ENCODE measurements at regions not wholly inside any gene's neighbourhood (a gene's known extent, or its start where the extent isn't known, plus 50 kb on each side); places are given as distances from the start of the nearest gene placed in this dataset.

DNA sequence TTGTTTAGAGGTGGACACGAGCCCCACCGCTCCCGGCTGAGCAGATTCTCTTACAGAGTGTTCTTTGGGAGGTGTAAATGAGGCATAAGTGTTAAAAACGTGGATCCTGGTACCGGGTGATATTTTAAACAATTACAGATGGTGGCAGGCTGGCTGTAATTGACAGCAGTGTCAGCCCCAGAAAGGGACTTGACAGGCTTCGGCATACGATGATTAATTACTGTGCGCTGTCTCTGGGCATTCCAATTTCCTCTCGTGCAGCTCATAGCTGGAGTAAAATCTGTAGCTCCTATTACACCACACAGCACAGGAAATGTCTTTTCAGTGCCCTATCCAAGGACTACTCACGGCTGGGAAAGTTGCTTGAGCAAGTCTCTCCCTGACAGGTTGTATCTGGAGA is 305.4 kb upstream of the IRX2 start:
- in situ Hi-C loops (cut with HindIII; ENCODE audit: low sequenced_read_pairs) = no loop called here
- H3K4me3 ChIP-seq (ENCODE audit: low read depth, low read length) = no peak overlapping the region
- no peak for DNase-seq (ENCODE audit: low read depth)
- TF ChIP-seq, protein P1, sequence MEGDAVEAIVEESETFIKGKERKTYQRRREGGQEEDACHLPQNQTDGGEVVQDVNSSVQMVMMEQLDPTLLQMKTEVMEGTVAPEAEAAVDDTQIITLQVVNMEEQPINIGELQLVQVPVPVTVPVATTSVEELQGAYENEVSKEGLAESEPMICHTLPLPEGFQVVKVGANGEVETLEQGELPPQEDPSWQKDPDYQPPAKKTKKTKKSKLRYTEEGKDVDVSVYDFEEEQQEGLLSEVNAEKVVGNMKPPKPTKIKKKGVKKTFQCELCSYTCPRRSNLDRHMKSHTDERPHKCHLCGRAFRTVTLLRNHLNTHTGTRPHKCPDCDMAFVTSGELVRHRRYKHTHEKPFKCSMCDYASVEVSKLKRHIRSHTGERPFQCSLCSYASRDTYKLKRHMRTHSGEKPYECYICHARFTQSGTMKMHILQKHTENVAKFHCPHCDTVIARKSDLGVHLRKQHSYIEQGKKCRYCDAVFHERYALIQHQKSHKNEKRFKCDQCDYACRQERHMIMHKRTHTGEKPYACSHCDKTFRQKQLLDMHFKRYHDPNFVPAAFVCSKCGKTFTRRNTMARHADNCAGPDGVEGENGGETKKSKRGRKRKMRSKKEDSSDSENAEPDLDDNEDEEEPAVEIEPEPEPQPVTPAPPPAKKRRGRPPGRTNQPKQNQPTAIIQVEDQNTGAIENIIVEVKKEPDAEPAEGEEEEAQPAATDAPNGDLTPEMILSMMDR (IDR thresholded peaks at IDR 0.05; ENCODE audit: low read depth, low read length, missing control alignments) = no peak

DNA sequence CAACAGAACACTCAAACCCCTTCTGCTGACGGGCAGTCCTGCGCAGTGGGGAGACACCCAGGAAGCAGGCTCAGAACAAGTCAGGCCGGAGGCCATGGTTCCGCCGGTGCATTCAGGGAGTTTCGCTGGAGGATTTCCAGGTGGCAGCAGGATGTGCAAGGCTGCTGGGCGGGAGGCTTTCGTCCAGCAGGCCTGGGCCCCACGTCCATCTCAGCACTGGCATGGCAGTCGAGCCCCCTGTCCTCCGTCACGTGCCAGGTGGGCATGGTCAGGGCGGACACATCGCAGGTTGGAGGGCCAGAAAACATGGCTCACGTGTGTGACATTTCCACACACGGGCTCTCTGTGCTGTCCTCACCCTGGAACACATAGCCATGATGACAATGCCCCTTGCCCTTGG is 299.9 kb upstream of the IRX2 start:
- no peak overlapping the region for H3K4me3 ChIP-seq (ENCODE audit: low read depth, low read length)
- TF ChIP-seq, protein P1 (IDR thresholded peaks at IDR 0.05; ENCODE audit: low read depth, low read length, missing control alignments) = no peak
- in situ Hi-C loops (cut with HindIII; ENCODE audit: low sequenced_read_pairs) = no loop called here
- DNase-seq (ENCODE audit: low read depth) = no peak

DNA sequence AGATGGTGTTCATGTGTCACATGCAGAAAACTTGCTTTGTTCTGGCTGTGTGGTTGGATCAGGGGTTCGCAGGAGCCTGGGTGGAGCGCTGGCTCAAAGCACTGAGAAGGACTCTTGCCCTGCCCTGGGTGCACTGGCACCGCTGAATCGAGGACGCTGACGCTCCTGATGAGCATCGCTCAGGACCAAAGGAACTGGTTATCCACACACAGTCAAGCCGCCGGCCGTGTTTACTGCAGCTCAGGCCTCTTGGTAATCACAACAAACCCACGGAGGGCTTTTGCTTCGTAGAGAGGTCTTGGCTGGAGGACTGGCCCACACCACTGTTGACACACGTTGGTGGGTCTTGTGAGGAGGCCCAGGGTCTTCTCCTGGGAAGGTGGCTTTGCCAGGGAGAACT is 299.4 kb upstream of the IRX2 start:
- TF ChIP-seq, protein P1 (IDR thresholded peaks at IDR 0.05; ENCODE audit: low read depth, low read length, missing control alignments) = no peak
- DNase-seq (ENCODE audit: low read depth) = no peak
- in situ Hi-C loops (cut with HindIII; ENCODE audit: low sequenced_read_pairs) = no loop called here
- no peak overlapping the region for H3K4me3 ChIP-seq (ENCODE audit: low read depth, low read length)

DNA sequence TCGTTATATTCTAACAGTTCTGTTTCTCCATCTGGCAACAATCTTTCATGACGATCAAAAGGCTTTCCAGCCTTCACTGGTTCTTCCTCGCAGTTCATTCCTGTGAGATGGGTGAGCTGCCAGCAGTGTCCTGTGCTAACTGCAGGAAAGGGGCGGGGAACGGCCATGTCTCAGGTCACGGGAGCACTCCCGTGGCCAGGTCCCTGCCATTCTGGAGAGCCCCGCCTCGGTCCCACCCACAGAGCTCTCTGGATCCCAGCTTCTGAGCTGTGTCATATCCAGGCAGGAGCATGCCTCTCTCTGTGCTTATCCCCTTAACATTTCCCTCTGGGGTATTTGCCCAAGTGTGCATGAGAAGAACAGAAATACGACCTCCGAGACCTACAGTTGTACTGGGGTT is 297.8 kb upstream of the IRX2 start:
- TF ChIP-seq, protein P1 (IDR thresholded peaks at IDR 0.05; ENCODE audit: low read depth, low read length, missing control alignments) = no peak
- in situ Hi-C loops (cut with HindIII; ENCODE audit: low sequenced_read_pairs) = no loop called here
- DNase-seq (ENCODE audit: low read depth) = no peak
- no peak overlapping the region for H3K4me3 ChIP-seq (ENCODE audit: low read depth, low read length)

DNA sequence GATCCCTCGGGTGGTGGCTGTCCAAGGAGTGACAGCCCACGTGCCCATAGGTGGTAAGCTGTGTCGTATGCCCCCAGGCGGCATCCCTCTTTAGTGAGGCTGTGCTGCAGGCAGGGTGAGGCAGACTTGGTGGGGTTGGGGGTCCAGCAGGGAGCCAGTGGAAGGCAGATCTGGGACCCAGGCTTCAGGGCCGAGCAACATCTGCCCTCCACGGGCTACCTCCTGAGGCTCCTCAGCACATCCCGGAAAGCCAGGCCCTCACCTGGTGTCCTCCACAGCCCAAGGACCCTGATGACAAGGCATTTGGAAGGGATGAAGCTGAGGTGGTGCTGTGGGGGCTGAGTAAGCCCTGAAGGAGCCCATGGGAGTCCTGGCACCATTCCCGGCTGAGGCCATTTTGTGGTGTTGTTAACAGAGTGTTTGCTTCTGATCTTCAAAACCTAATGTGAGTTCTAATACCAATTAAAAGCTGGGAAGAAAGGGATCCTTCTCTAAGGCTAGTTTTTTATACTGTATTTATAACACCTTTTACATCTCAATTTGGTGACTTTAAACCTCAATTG is 295.8 kb upstream of the IRX2 start:
- TF ChIP-seq, protein P1 (IDR thresholded peaks at IDR 0.05; ENCODE audit: low read depth, low read length, missing control alignments) = no peak
- in situ Hi-C loops (cut with HindIII; ENCODE audit: low sequenced_read_pairs) = no loop called here

DNA sequence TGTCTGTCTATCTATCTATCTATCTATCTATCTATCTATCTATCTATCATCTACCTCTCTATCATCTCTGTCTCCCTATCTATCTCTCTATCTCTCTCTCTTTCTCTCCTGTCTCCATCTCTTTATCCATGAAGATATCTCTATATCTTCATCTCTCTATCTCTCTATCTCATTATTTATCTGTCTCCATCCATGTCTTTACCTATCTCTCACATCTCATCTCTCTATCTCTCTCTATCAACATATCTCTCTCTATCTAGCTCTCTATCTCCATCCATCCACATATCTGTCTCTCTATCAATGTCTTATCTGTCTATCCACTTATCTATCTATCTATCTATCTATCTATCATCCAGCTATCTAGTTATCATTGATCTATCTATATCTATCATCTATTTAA is 292.1 kb upstream of the IRX2 start:
- DNase-seq (ENCODE audit: low read depth) = no peak
- H3K4me3 ChIP-seq (ENCODE audit: low read depth, low read length) = no peak overlapping the region
- in situ Hi-C loops (cut with HindIII; ENCODE audit: low sequenced_read_pairs) = no loop called here
- TF ChIP-seq, protein P1 (IDR thresholded peaks at IDR 0.05; ENCODE audit: low read depth, low read length, missing control alignments) = no peak

More for the DNA sequence above, 295.8 kb upstream of the IRX2 start:
- no peak overlapping the region for H3K4me3 ChIP-seq (ENCODE audit: low read depth, low read length)
- no peak for DNase-seq (ENCODE audit: low read depth)

Measured in astrocyte of the cerebellum (primary cell).